ENCODE measurements at regions not wholly inside any gene's neighbourhood (a gene's known extent, or its start where the extent isn't known, plus 50 kb on each side); places are given as distances from the start of the nearest gene placed in this dataset.

GRCh38 chr10:55220975-55221374 lies 419.9 kb upstream of the PCDH15 start:
- H3K36me3 ChIP-seq (ENCODE audit: low read depth): no peaks in the 10 kb centered on the region
- H3K4me3 ChIP-seq: no peak overlapping the region
- H3F3A ChIP-seq (ENCODE audit: insufficient read depth, low read depth): no peaks in the 10 kb centered on the region
- BruUV-seq (replicated peaks): no TSS peak
- H3K79me2 ChIP-seq (ENCODE audit: low read depth): no peaks in the 10 kb centered on the region
- H3K9me2 ChIP-seq (ENCODE audit: insufficient read depth): no peaks in the 10 kb centered on the region
- ChIA-PET CTCF (no interaction called here), POLR2A (ENCODE audit: unreplicated experiment) (no interaction called here)
- no peaks in the 10 kb centered on the region for H3K9me3 ChIP-seq (ENCODE audit: insufficient read depth, low read depth)
- H3K27me3 ChIP-seq (ENCODE audit: insufficient read depth, low read depth): no peaks in the 10 kb centered on the region
- no peak overlapping the region for H2AFZ ChIP-seq
- intact Hi-C loops (cut with micrococcal nuclease; ENCODE audit: unreplicated experiment): no loop called here
- H3K4me2 ChIP-seq: no peak overlapping the region
- H3K4me1 ChIP-seq (replicated peaks; ENCODE audit: insufficient read depth): no peaks in the 10 kb centered on the region
- H3K27ac ChIP-seq: no peak overlapping the region
- no peak for TF ChIP-seq CTCF (conservative IDR thresholded peaks at IDR 0.05)
- no peak for TF ChIP-seq EZH2 (IDR thresholded peaks at IDR 0.05; ENCODE audit: low read depth)
- no peak for DNase-seq
- no peaks in the 10 kb centered on the region for H4K20me1 ChIP-seq (ENCODE audit: insufficient read depth)

- POLR2A ChIA-PET (ENCODE audit: unreplicated experiment): no interaction called here
- Histone ChIP-seq H4K20me1 (ENCODE audit: insufficient read depth) (no peaks in the 10 kb centered on the region), H3K4me2 (no peak overlapping the region), H3F3A (ENCODE audit: insufficient read depth, low read depth) (no peaks in the 10 kb centered on the region), H3K9me2 (ENCODE audit: insufficient read depth) (no peaks in the 10 kb centered on the region), H3K27ac (no peak overlapping the region), H3K4me1 (replicated peaks; ENCODE audit: insufficient read depth) (no peaks in the 10 kb centered on the region), H2AFZ (no peak overlapping the region), H3K27me3 (ENCODE audit: insufficient read depth, low read depth) (no peaks in the 10 kb centered on the region), H3K79me2 (ENCODE audit: low read depth) (no peaks in the 10 kb centered on the region), H3K9me3 (ENCODE audit: insufficient read depth, low read depth) (no peaks in the 10 kb centered on the region), H3K4me3 (no peak overlapping the region), H3K36me3 (ENCODE audit: low read depth) (no peaks in the 10 kb centered on the region)
- no TSS peak for BruUV-seq (replicated peaks)
- TF ChIP-seq CTCF (conservative IDR thresholded peaks at IDR 0.05): no peak
- TF ChIP-seq EZH2 (IDR thresholded peaks at IDR 0.05; ENCODE audit: low read depth): no peak
- intact Hi-C loops (cut with micrococcal nuclease; ENCODE audit: unreplicated experiment): no loop called here
- no peak for DNase-seq
- CTCF ChIA-PET: no interaction called here
Measured at GRCh38 chr10:55215699-55216098, 414.7 kb upstream of the PCDH15 start.

GRCh38 chr10:55214608-55215007 lies 413.6 kb upstream of the PCDH15 start:
- Histone ChIP-seq H3K27me3 (ENCODE audit: insufficient read depth, low read depth) (no peaks in the 10 kb centered on the region), H3K9me3 (ENCODE audit: insufficient read depth, low read depth) (no peaks in the 10 kb centered on the region), H3K36me3 (ENCODE audit: low read depth) (no peaks in the 10 kb centered on the region), H3K4me1 (replicated peaks; ENCODE audit: insufficient read depth) (no peaks in the 10 kb centered on the region), H3K4me2 (no peak overlapping the region), H3K9me2 (ENCODE audit: insufficient read depth) (no peaks in the 10 kb centered on the region), H3K27ac (no peak overlapping the region), H4K20me1 (ENCODE audit: insufficient read depth) (no peaks in the 10 kb centered on the region), H3K79me2 (ENCODE audit: low read depth) (no peaks in the 10 kb centered on the region), H2AFZ (no peak overlapping the region), H3F3A (ENCODE audit: insufficient read depth, low read depth) (no peaks in the 10 kb centered on the region), H3K4me3 (no peak overlapping the region)
- DNase-seq: no peak
- TF ChIP-seq EZH2 (IDR thresholded peaks at IDR 0.05; ENCODE audit: low read depth) (no peak), CTCF (conservative IDR thresholded peaks at IDR 0.05) (no peak)
- intact Hi-C loops (cut with micrococcal nuclease; ENCODE audit: unreplicated experiment): no loop called here
- CTCF ChIA-PET: no interaction called here
- no TSS peak for BruUV-seq (replicated peaks)
- POLR2A ChIA-PET (ENCODE audit: unreplicated experiment): no interaction called here
